ENCODE measurements at regions not wholly inside any gene's neighbourhood (a gene's known extent, or its start where the extent isn't known, plus 50 kb on each side); places are given as distances from the start of the nearest gene placed in this dataset.

DNA sequence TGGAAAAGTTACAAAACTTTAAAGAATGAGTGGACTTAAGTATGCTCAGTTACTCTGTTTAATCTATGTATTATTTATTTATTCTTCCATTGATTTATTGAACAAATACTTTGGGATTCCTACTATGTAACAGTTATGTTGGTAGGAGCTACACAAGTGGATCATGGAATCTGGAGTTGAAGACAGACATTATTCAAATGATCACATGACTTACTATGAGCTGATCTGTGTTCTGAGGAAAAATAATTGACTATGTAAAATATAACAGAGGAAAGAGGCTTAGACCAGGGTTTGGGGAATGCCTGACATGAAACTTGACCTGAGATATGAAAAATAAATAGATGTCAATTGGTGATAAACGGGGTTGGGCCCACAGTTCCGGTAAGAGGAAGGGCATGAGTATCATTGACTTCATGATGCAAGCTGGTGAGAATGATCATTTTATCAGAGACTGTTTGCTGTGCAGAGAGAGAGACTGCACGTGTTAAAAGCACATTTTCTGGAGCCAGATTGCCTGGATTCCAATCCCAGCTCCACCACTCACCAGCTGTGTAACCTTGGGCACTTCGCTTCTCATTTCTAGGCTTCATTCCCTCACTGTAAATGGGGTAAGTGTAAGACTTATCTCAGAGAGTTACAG is 179.0 kb downstream of the SPCS3 start:
- no peak for DNase-seq (ENCODE audit: low read depth, low spot score)
- H3K4me3 ChIP-seq (ENCODE audit: low read length): no peak overlapping the region

DNA sequence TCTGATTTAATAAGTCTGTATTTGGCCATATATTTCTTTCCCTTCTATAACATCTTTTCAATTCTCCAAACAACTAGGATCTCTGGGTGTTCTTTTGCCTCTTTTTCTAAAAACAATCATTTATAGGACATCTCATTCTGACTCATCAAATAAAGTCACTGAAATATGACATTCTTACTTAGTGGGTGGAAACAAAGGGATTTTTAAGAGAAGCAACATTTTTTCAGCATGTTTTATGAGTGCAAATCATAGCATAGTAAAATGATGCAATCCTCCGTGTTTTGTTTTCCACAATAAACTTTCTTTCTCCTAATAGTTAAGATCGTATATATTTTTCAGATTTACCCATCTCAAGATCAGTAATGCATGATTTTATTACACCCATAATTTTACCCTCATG is 179.8 kb downstream of the SPCS3 start:
- no peak overlapping the region for H3K4me3 ChIP-seq (ENCODE audit: low read length)
- no peak for DNase-seq (ENCODE audit: low read depth, low spot score)

DNA sequence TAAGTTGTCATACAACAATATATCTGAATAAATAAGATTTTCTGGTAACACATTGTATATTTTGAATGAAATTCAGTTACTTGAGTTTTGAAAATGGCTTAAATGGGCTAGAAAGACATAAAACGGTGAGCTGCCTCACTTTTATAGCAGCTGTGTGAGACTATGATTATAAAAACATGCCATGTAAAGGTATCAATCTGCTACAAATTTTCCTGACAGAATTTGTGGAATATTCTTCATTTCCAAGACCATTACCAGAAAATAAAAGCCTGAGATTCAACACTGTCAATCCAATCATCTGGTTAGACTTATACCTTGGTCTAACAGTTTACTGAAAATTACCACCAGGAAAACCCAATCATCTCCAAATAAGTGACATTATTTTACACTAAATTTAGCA is 181.1 kb downstream of the SPCS3 start:
- H3K4me3 ChIP-seq (ENCODE audit: low read length): no peak overlapping the region
- no peak for DNase-seq (ENCODE audit: low read depth, low spot score)

DNA sequence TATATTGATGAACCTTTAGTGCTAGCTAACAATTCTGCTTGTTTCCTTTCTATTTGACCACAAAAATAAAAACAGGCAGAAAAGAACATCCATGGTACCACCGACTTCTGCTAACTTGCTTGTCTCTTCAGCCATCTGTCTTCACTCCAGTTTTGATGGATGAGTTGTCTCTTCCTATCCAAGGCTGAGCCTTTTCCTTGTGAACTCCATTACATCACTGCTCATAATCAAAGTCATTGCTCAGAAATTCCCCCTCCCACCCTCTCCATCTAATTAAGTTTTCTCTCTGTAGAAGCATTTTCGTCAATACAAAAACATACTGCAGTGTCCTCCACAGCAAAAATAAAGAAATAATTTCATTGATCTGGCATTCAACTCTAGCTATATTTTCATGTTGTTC is 184.4 kb downstream of the SPCS3 start:
- no peak for DNase-seq (ENCODE audit: low read depth, low spot score)
- no peak overlapping the region for H3K4me3 ChIP-seq (ENCODE audit: low read length)

DNA sequence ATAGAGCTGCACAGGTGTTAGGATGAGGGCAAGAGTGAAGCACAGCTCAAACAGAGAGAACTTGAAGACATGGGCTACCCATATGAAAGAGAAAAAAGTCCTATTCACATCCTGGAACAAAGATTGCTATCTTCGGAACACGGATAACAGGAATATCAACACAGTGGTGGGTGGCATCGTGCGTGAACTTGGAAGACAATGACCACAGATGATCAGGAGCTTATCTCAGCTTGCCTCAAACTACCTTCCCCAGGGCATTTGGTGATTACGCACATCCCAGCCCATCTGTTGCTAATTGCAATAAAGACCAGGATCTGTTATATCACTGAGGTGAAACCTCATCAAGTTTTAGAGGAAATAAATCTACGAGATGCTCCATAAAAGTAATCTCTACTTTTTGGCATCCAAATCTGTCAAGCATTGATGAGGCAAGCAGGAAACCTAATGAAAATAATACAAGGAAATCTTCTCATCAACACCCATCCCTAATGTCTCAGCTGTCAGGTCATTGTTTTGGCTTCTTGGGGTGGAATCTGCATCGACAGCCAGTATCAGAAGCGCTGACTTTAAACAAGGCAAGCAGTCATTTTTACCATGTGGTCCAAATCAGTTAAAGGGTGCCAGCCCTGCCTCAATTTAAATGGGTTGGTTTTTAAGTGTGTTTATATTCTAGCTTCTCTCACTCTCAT is 188.2 kb downstream of the SPCS3 start:
- H3K4me3 ChIP-seq (ENCODE audit: low read length): no peak overlapping the region
- DNase-seq (ENCODE audit: low read depth, low spot score): no peak

DNA sequence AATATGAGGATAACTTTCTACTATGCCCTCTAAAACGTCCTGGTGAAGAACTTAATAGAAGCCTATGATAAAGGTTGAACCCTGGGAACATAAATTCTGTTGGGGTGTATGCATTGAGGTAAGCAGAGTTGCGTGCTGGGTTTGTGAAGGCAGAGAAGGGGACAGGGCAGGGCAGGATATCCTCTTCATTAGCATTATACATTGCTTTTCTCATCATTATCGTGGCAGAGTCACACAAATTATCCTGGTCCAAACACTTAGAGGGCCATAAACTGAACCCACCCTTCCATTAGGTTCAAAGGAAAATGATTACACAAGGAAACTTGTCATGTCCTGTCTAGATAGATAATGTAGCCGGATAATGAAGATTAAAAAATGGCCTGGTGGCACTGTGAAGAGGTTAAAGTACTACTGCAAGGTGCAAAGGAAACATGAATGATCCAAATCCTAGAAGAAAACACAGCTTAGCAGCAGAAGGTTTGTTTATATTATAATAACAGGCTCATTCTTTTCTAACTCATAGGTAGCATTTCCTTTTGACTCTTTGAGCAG is 189.1 kb downstream of the SPCS3 start:
- H3K4me3 ChIP-seq (ENCODE audit: low read length): no peak overlapping the region

DNA sequence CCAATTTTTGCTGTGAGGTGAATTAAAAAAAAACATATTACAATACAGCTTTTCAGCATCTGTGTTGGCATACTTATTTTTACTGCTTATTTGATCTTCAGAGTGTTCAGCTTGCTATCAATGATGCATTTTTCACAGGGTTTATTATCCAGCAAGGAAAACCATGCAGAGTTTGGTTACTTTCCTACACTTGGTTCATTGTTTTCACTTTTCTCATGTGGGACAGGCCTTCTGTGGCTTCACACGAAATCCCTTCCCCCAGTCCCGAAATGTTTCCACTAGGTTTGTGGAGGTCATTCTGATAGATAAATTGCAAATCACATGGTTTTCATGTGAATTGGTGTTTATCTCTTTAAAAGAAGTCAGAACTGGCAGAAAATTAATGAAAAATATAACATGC is 205.8 kb downstream of the SPCS3 start:
- no peak overlapping the region for H3K4me3 ChIP-seq (ENCODE audit: low read length)
- no peak for DNase-seq (ENCODE audit: low read depth, low spot score)

More for the DNA sequence above, 189.1 kb downstream of the SPCS3 start:
- DNase-seq (ENCODE audit: low read depth, low spot score): no peak

DNA sequence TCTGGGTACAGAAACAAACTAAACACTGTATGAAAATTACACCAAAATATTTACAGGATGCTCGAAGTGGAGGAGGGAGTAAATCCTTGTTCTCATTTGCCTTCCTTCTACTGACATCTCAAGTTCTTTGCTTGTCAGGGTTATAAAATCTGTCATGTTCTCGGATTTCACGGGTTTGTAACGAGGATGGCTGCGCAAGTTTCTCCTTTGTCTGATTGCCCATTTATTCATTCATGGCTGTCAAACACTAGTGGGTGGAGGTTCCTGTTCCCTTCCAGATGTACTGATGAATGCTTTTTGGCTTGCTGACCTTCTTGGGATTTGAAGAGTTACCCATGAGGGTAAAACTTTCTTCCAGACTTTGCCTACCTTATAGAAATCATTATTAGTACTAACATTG is 206.9 kb downstream of the SPCS3 start:
- H3K4me3 ChIP-seq (ENCODE audit: low read length): no peak overlapping the region
- DNase-seq (ENCODE audit: low read depth, low spot score): no peak

DNA sequence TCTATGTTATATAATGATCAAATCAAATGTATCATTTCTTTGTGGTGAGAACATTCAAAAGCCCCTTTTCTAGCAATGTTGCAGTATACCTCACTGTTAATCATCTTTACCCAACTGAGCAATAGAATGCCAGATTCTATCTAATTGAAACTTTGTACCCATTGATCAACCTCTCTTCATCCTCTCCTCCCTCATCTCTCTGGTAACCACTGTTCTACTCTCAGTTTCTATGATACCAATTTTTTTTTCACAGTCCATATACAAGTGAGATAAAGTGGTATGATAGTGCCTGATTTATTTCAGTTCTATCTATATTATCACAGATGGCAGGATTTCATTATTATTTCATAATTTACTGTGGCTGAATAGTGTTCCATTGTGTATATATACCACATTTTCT is 209.8 kb downstream of the SPCS3 start:
- H3K4me3 ChIP-seq (ENCODE audit: low read length): no peak overlapping the region
- DNase-seq (ENCODE audit: low read depth, low spot score): no peak

DNA sequence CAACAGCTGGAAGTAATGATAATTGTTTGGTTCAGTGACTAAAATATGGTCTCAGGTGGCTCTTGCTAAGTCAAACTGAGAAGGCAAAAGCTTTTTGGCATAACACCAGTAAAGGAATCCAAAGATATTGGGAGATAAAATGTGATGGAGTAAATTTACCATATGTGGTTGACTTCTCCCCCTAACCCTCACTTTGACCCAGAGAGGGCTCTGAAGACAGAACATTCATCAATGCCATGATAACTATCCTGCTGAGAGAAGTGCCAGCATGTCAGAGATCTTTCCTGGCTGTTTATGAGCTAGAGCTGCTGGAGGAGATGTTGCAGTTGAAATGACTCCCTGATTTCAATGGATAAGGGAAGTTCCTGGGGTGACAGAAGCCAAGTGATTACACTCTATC is 213.4 kb downstream of the SPCS3 start:
- no peak for DNase-seq (ENCODE audit: low read depth, low spot score)
- H3K4me3 ChIP-seq (ENCODE audit: low read length): no peak overlapping the region

DNA sequence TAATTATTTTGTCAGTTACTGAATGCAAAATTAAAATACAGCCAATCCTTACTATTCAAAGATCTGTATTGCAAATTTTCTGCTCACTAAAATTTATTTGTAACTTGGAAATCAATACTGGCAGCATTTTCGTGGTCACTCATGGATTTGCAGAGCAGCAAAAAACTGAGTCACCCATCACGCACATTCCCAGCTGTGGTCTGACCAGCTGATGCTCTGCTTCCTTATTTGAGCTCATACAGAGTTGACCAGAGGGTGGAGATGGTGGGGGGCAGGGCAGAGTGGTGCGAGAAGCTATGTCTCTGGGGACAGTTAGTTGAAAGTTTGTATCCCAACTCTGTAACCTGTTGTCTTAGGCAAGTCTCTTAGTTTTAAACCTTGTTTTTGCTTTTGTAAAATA is 214.8 kb downstream of the SPCS3 start:
- no peak for DNase-seq (ENCODE audit: low read depth, low spot score)

DNA sequence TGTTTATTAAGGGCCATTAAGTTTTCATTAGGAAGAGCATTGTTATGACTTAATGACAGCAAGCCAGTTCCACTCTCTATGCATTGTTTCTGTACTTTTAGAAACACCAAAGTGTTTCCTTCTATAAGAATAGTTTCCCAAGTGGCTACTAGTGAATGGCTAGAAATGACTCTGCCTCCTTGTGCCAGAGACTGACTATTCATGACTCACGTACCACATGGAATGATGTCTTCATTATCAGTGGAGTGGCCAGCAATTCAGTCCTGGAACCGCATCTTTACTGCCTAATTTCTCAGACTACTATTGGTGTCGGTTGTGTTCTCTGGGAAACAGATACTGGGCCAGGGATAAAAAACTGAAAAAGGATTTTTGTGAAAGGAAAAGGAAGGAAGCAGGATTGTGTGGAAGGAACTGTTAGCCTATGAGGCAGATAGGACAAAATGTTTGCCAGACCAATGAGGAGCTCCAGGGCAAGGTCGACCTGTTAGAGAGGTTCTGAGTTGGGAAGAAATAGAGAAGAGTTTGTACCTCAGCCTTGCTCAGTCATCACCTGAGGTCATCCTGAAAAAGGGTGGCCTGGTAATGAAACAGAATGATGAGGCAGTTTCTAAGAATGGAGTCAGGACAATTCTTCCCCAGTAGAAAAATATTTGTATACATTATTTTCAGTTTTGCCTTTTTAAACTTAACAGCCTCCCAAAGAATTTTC is 218.6 kb downstream of the SPCS3 start:
- H3K4me3 ChIP-seq (ENCODE audit: low read length): no peak overlapping the region
- DNase-seq (ENCODE audit: low read depth, low spot score): no peak

More for the DNA sequence above, 214.8 kb downstream of the SPCS3 start:
- no peak overlapping the region for H3K4me3 ChIP-seq (ENCODE audit: low read length)

DNA sequence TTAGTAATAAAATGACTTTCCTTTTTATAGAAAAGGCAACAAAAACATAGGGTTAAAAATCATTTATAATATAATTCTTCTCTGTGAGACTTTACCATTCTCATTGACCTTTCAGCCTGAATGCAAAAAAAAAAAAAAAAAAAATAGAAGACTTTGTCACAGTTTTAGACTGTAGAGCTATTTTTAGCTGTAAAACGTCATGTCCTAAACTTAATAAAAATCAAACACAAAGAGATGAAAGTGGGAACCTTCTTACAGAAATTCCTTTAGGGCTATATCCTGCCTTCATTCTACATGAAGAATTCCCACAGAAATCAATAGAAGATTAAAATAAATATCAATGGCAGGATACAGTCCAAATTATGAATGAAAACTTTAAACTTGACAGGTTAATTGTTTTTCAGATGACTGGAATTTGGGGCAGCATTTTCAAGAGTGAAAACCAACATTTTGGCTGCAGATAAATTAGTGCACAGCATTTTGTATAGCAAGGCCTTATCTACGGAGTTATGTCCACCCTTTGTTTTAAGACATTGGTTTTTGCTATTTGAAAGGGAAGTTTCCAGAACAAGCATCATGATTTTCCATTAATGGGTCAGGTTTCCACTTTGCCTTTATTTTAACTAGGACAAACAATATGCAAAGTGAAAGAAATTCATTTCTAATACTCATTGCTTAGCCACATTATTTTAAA is 219.5 kb downstream of the SPCS3 start:
- DNase-seq (ENCODE audit: low read depth, low spot score): no peak
- H3K4me3 ChIP-seq (ENCODE audit: low read length): no peak overlapping the region

DNA sequence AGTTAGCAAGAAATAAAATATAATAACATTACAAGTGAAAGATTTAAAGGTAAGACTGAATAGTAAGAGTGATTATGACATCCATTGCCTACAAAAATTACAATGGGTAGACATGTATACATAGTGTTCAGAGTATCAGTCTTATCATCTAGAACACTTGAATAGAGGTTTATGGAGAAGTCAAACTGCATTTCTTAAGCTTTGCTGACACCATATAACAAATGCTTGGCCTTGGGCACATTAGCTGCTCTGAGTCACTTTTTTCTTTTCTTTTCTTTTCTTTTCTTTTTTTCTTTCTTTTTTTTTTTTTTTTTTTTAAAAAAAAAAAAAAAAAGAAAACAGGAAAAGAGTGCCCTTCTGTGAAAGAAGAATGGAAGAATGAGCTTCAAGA is 220.0 kb downstream of the SPCS3 start:
- no peak overlapping the region for H3K4me3 ChIP-seq (ENCODE audit: low read length)
- DNase-seq (ENCODE audit: low read depth, low spot score): no peak

DNA sequence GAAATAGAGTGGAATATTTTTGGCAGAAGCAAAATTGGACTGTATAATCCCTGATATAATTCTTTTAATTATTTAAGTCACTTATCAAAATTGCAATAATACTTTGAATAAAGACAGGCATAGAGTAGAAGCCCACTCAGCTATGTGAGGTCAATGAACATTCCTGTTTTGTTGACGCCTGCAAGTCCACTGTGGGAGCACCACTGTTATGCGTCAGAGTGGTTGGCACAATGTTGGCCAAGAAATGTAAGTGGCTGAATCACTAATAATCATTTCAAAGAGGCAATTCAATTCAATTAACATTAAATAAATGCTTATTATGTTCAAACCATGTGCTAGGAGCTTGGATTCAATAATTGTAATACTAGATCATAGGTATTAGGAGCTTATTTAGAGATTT is 221.0 kb downstream of the SPCS3 start:
- no peak overlapping the region for H3K4me3 ChIP-seq (ENCODE audit: low read length)
- no peak for DNase-seq (ENCODE audit: low read depth, low spot score)

DNA sequence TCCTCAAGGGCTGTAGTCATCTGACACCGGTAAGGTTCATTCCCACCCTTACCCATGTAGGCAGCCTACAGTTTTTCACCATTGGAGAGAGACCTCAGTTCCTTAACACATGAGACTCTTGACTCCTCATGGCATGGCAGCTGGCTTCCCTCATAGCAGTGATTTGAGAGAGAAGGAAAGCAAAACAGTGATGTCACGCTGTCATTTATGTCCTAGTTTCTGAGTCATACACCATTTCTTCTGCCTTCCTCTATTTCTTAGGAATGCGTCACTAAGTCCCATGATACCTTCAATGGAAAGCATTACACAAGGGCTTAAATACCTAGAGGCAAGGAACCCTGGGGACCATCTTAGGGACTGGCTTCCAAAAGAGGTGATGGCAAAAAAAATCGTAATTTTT is 226.1 kb downstream of the SPCS3 start:
- no peak for DNase-seq (ENCODE audit: low read depth, low spot score)
- H3K4me3 ChIP-seq (ENCODE audit: low read length): no peak overlapping the region

DNA sequence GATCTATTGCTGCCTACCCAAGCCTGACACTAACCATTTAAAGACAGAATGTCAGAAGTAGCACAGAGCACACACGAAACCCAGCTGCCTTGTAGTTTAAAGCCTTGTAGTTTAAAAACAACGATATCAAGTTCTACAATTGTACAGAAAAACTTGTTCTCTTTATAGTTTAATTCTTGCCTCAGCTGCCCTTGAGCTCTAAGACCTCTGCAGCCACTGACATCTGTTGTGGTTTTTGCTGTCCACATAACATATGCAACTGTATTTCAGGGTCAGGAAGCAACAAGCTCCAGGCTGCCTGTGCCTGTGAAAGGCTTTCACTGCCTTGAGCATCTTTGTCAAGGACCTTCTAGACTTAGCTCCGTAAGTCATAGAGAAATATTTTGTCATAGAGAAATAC is 227.2 kb downstream of the SPCS3 start:
- no peak overlapping the region for H3K4me3 ChIP-seq (ENCODE audit: low read length)
- DNase-seq (ENCODE audit: low read depth, low spot score): no peak

DNA sequence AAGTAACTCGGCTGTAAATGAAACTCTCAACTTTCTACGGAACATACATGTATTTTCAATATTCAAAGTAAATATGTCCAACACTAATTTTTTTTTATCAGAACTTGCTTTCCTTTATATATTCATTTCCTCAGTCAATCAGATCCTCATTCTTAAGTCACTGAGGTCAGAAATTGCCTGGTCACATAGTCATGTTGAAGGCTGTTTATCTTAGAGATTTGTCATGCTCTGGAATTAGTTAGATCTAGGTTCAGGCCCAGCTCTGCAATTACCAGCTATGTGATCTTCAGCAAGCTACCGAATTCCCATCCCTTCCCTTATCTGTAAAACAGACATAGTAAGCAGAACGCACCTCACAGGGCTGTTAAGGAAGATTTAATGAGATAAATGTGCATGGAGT is 228.8 kb downstream of the SPCS3 start:
- DNase-seq (ENCODE audit: low read depth, low spot score): no peak
- no peak overlapping the region for H3K4me3 ChIP-seq (ENCODE audit: low read length)

DNA sequence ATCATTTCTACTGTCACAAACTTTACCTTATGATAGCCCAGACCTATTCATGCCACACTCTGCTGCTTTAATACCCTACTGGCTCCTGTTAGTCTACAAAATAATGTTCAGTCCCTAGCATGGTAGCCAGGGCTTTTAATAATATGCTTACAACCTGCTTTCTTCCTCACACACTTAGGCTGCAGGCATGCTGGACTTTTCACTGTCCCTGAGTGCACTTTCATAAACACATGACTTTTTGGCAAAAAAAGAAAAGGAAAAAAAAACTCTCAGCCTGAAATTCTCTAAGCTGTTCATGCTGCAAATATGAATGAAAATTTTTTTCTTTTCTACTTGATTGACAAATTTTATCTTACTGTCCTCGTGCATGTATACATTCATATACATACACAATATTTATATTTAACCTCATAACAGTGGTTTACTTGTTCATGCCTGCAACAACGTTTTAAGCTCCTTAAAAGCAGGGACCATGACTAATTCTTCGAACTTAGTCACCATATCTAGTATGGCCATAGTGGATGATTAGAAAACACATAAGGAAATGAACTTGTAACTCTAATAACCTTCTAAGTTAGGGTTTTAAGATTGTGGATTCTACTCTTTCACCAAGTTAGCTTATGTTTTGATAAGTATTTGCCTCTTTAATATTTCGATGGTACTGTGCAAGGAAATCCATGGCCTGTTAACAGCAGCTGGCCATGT is 229.5 kb downstream of the SPCS3 start:
- no peak for DNase-seq (ENCODE audit: low read depth, low spot score)

More for the DNA sequence above, 229.5 kb downstream of the SPCS3 start:
- no peak overlapping the region for H3K4me3 ChIP-seq (ENCODE audit: low read length)
